NCI-H460 (cell line): ENCODE measurements at regions not wholly inside any gene's neighbourhood (a gene's known extent, or its start where the extent isn't known, plus 50 kb on each side); places are given as distances from the start of the nearest gene placed in this dataset.
"Not testable (repeated sequence)": the region's sequence is repeated elsewhere in the genome, so short reads cannot be mapped to it uniquely, and the experiment has no call there.

ENCODE experiments used
- DNase-seq: peaks from one replicate; pipeline ENCODE4 v3.0.0-alpha.2; 2016; ENCODE audit warnings: low read depth; ENCODE audit errors: extremely low read depth

- peak; percentile 57 for DNase-seq
Observed at GRCh38 chr2:185374878-185375277, 363.7 kb upstream of the FSIP2 start.

- DNase-seq: no peak
Observed at GRCh38 chr2:185375731-185376130, 362.9 kb upstream of the FSIP2 start.

- DNase-seq: peak; percentile 19
Observed at GRCh38 chr2:185381631-185382030, 357.0 kb upstream of the FSIP2 start.

- peak; percentile 18 for DNase-seq
Observed at GRCh38 chr2:185384822-185385560, 353.6 kb upstream of the FSIP2 start.

- no peak for DNase-seq
Observed at GRCh38 chr2:185388226-185388625, 350.4 kb upstream of the FSIP2 start.

GRCh38 chr2:185391543-185391942 is 347.1 kb upstream of the FSIP2 start:
- DNase-seq: no peak

- no peak for DNase-seq
Observed at GRCh38 chr2:185393091-185393490, 345.5 kb upstream of the FSIP2 start.

GRCh38 chr2:185402474-185402873 is 336.1 kb upstream of the FSIP2 start:
- no peak for DNase-seq

GRCh38 chr2:185404578-185404977 is 334.0 kb upstream of the FSIP2 start:
- DNase-seq: no peak

GRCh38 chr2:185417111-185417510 is 321.5 kb upstream of the FSIP2 start:
- no peak for DNase-seq

GRCh38 chr2:185417688-185418087 is 320.9 kb upstream of the FSIP2 start:
- no peak for DNase-seq

GRCh38 chr2:185424958-185425629 is 313.5 kb upstream of the FSIP2 start:
- not testable (repeated sequence) for DNase-seq

GRCh38 chr2:185428000-185428399 is 310.6 kb upstream of the FSIP2 start:
- no peak for DNase-seq

- no peak for DNase-seq
Observed at GRCh38 chr2:185433824-185434223, 304.8 kb upstream of the FSIP2 start.

- DNase-seq: no peak
Observed at GRCh38 chr2:185436787-185437372, 301.7 kb upstream of the FSIP2 start.

- DNase-seq: no peak
Observed at GRCh38 chr2:185441486-185442005, 297.1 kb upstream of the FSIP2 start.

GRCh38 chr2:185456517-185456916 is 282.1 kb upstream of the FSIP2 start:
- DNase-seq: no peak

- no peak for DNase-seq
Observed at GRCh38 chr2:185463481-185463880, 275.1 kb upstream of the FSIP2 start.

GRCh38 chr2:185466915-185467314 is 271.7 kb upstream of the FSIP2 start:
- no peak for DNase-seq

GRCh38 chr2:185471441-185471840 is 267.2 kb upstream of the FSIP2 start:
- no peak for DNase-seq

GRCh38 chr2:185472574-185472973 is 266.0 kb upstream of the FSIP2 start:
- no peak for DNase-seq

- no peak for DNase-seq
Observed at GRCh38 chr2:185473838-185474237, 264.8 kb upstream of the FSIP2 start.
